ENCODE measurements at regions not wholly inside any gene's neighbourhood (a gene's known extent, or its start where the extent isn't known, plus 50 kb on each side); places are given as distances from the start of the nearest gene placed in this dataset.

- no peak for DNase-seq (ENCODE audit: low read depth in 2 of 2)
Measured at GRCh38 chr2:43129676-43130547, 96.5 kb downstream of the ZFP36L2 start.

GRCh38 chr2:43128559-43128955 is 97.8 kb downstream of the ZFP36L2 start:
- DNase-seq (ENCODE audit: low read depth in 2 of 2), result no peak

- DNase-seq (ENCODE audit: low read depth in 2 of 2), result no peak
Measured at GRCh38 chr2:43127941-43128558, 98.4 kb downstream of the ZFP36L2 start.

GRCh38 chr2:43127208-43127940 is 99.0 kb downstream of the ZFP36L2 start:
- DNase-seq (ENCODE audit: low read depth in 2 of 2), result peak; percentile 71 to 77

GRCh38 chr2:43126817-43127207 is 99.6 kb downstream of the ZFP36L2 start:
- DNase-seq (ENCODE audit: low read depth in 2 of 2), result no peak

- DNase-seq (ENCODE audit: low read depth in 2 of 2), result no peak
Measured at GRCh38 chr2:43125090-43125998, 101.1 kb downstream of the ZFP36L2 start.

- no peak for DNase-seq (ENCODE audit: low read depth in 2 of 2)
Measured at GRCh38 chr2:43124687-43125057, 101.7 kb downstream of the ZFP36L2 start.

GRCh38 chr2:43123981-43124686 is 102.3 kb downstream of the ZFP36L2 start:
- DNase-seq (ENCODE audit: low read depth in 2 of 2), result no peak

- DNase-seq (ENCODE audit: low read depth in 2 of 2), result no peak
Measured at GRCh38 chr2:43123486-43123885, 102.9 kb downstream of the ZFP36L2 start.

- no peak for DNase-seq (ENCODE audit: low read depth in 2 of 2)
Measured at GRCh38 chr2:43123028-43123427, 103.4 kb downstream of the ZFP36L2 start.

- no peak for DNase-seq (ENCODE audit: low read depth in 2 of 2)
Measured at GRCh38 chr2:43121580-43122314, 104.7 kb downstream of the ZFP36L2 start.

- DNase-seq (ENCODE audit: low read depth in 2 of 2), result no peak
Measured at GRCh38 chr2:43119303-43119702, 107.1 kb downstream of the ZFP36L2 start.

GRCh38 chr2:43117521-43118143 is 108.8 kb downstream of the ZFP36L2 start:
- DNase-seq (ENCODE audit: low read depth in 2 of 2), result no peak

- no peak for DNase-seq (ENCODE audit: low read depth in 2 of 2)
Measured at GRCh38 chr2:43116988-43117387, 109.4 kb downstream of the ZFP36L2 start.

- no peak for DNase-seq (ENCODE audit: low read depth in 2 of 2)
Measured at GRCh38 chr2:43115881-43116280, 110.5 kb downstream of the ZFP36L2 start.

GRCh38 chr2:43114210-43114609 is 112.2 kb downstream of the ZFP36L2 start:
- no peak for DNase-seq (ENCODE audit: low read depth in 2 of 2)

- no peak for DNase-seq (ENCODE audit: low read depth in 2 of 2)
Measured at GRCh38 chr2:43111788-43112554, 114.4 kb downstream of the ZFP36L2 start.

- DNase-seq (ENCODE audit: low read depth in 2 of 2), result no peak
Measured at GRCh38 chr2:43110442-43110871, 115.9 kb downstream of the ZFP36L2 start.

- no peak for DNase-seq (ENCODE audit: low read depth in 2 of 2)
Measured at GRCh38 chr2:43109261-43109743, 117.1 kb downstream of the ZFP36L2 start.
